DOHH2 (cell line): ENCODE measurements at regions not wholly inside any gene's neighbourhood (a gene's known extent, or its start where the extent isn't known, plus 50 kb on each side); places are given as distances from the start of the nearest gene placed in this dataset.

Source experiments
- EZH2phosphoT487 ChIP-seq: fragments of 200-600 bp; sonication (generic); IDR thresholded peaks from 2 replicates; pipeline ENCODE4 v1.6.1; 2017; ENCODE audit warnings: borderline replicate concordance, mild to moderate bottlenecking, antibody characterized with exemption, low read length, moderate library complexity, mixed read lengths
- TF ChIP-seq, protein P1 (sequence below): fragments of 200-600 bp; sonication (generic); IDR thresholded peaks from one replicate; pipeline ENCODE4 v1.5.1; 2014; ENCODE audit warnings: antibody characterized with exemption, mild to moderate bottlenecking, low read depth, low read length; ENCODE audit not compliant: poor library complexity, severe bottlenecking

- TF ChIP-seq, protein P1, sequence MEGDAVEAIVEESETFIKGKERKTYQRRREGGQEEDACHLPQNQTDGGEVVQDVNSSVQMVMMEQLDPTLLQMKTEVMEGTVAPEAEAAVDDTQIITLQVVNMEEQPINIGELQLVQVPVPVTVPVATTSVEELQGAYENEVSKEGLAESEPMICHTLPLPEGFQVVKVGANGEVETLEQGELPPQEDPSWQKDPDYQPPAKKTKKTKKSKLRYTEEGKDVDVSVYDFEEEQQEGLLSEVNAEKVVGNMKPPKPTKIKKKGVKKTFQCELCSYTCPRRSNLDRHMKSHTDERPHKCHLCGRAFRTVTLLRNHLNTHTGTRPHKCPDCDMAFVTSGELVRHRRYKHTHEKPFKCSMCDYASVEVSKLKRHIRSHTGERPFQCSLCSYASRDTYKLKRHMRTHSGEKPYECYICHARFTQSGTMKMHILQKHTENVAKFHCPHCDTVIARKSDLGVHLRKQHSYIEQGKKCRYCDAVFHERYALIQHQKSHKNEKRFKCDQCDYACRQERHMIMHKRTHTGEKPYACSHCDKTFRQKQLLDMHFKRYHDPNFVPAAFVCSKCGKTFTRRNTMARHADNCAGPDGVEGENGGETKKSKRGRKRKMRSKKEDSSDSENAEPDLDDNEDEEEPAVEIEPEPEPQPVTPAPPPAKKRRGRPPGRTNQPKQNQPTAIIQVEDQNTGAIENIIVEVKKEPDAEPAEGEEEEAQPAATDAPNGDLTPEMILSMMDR = no peak
- no peak for TF ChIP-seq EZH2phosphoT487
Observed at GRCh38 chr4:60799214-60799613, 400.9 kb upstream of the ADGRL3 start.
